Stimulated activated naive B cell treated with anti-CD40 and anti-IgM and Interleukin-4, amounts not matched to agents 10 μg/mL and 1 μg/mL and 100 μg/mL, for 72 hours (primary cell): ENCODE measurements at regions not wholly inside any gene's neighbourhood (a gene's known extent, or its start where the extent isn't known, plus 50 kb on each side); places are given as distances from the start of the nearest gene placed in this dataset.
"Not testable (repeated sequence)": the region's sequence is repeated elsewhere in the genome, so short reads cannot be mapped to it uniquely, and the experiment has no call there.

Experiments used
- ATAC-seq, 2 donors: fragments of 150-1000 bp; cut with Tn5 transposase; replicated peaks; 2 replicates each; pipeline ENCODE4 v1.10.0; 2021; ENCODE audit warnings: moderate library complexity in 1 of 2
- DNase-seq: peaks from one replicate; pipeline ENCODE4 v3.0.0; 2021
- H3K27ac Mint-ChIP-seq: one replicate; pipeline ENCODE4 v1.8.0; 2022; ENCODE audit warnings: mild to moderate bottlenecking, mixed read lengths
- H3K27me3 Mint-ChIP-seq, 2 donors: one replicate each; pipeline ENCODE4 v1.8.0; 2022; ENCODE audit warnings: mixed read lengths in 2 of 2
- H3K36me3 Mint-ChIP-seq, 2 donors: one replicate each; pipeline ENCODE4 v1.8.0; 2022; ENCODE audit warnings: mixed read lengths in 2 of 2, mild to moderate bottlenecking in 1 of 2
- H3K4me1 Mint-ChIP-seq, 2 donors: one replicate each; pipeline ENCODE4 v1.8.0; 2022; ENCODE audit warnings: mixed read lengths in 2 of 2, mild to moderate bottlenecking in 1 of 2
- H3K4me3 Mint-ChIP-seq, 2 donors: one replicate each; pipeline ENCODE4 v1.8.0; 2022; ENCODE audit warnings: mild to moderate bottlenecking in 2 of 2, mixed read lengths in 2 of 2, moderate library complexity in 1 of 2
- H3K9me3 Mint-ChIP-seq, 2 donors: one replicate each; pipeline ENCODE4 v1.8.0; 2022; ENCODE audit warnings: mixed read lengths in 2 of 2, mild to moderate bottlenecking in 1 of 2

DNA sequence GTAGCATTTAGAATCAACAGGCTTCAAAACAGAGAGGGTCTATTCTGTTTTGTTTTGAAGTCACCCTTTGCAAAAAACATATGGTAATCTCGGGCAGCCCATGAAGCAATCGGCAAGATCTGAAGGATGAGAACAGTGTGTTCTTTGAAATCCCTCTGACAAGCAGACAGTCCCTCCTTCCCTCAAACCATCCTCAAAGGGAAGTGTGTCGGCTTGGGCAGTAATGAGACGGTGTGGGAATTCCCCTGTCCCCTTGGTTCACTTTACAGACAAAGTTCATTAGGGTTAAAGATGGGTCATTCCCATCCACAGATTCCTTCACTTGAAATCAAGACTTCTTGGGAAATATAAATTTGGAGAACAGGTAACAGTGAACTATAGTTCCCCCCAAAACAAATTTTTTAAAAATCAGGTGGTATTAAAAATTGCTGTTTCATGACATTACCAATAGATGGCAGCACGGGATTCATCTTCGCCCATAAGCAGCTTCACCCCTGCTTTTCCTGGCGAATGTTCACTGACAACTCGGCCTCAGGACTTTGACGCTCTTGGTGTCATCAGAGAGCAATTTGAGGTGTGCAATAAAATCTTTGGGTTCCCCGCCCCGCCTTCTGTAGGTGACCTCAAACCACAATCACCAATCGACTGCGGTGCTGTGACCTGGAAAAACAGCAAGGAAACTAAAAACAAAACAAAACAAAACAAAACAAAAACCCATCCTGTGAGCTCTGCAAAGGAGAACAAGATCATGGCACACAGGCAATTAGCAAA, 159.3 kb upstream of the TNFAIP3 start:
- ATAC-seq (peak; percentile 82 to 83), DNase-seq (peak; percentile 70)
- Mint-ChIP-seq H3K27ac (peak overlapping the region; percentile 93), H3K4me1 (peaks cover 46 to 60% of the 10 kb centered on the region in 2 donors), H3K27me3 (no peaks in the 10 kb centered on the region), H3K4me3 (peak overlapping the region; percentile 77 to 84), H3K36me3 (no peaks in the 10 kb centered on the region), H3K9me3 (no peaks in the 10 kb centered on the region)

DNA sequence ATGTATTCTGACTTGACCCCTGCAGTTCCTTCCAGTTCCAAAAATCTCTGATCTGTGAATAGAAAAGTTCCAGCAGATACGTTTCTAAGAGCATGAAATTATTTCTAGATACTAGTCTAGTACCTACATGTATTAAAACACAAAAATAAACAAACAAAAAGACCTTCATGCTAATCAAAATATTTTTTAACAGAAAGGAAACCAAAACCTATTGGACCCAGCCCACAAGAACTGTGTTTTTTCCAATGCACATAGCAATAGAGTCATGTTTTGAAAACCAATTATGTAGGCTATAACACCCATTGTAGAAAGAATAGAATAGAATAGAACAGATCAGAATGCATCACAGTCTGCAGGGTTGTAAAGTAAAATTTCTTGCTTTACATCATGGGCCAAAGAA, 158.6 kb upstream of the TNFAIP3 start:
- Mint-ChIP-seq H3K27me3 (no peaks in the 10 kb centered on the region), H3K27ac (no peak overlapping the region), H3K4me3 (peak overlapping the region in 1 of 2 donors; percentile 84), H3K4me1 (peaks cover 43 to 60% of the 10 kb centered on the region in 2 donors), H3K9me3 (no peaks in the 10 kb centered on the region), H3K36me3 (no peaks in the 10 kb centered on the region)
- DNase-seq (no peak), ATAC-seq (no peak)

GRCh38 chr6:137709424-137710236, 157.4 kb upstream of the TNFAIP3 start:
- DNase-seq (no peak), ATAC-seq (peak in 1 of 2 donors; percentile 12)
- H3K4me1 Mint-ChIP-seq, result peaks cover 43 to 58% of the 10 kb centered on the region in 2 donors
- H3K27me3 Mint-ChIP-seq, result no peaks in the 10 kb centered on the region
- no peaks in the 10 kb centered on the region for H3K9me3 Mint-ChIP-seq
- no peak overlapping the region for H3K27ac Mint-ChIP-seq
- no peaks in the 10 kb centered on the region for H3K36me3 Mint-ChIP-seq
- no peak overlapping the region for H3K4me3 Mint-ChIP-seq

DNA sequence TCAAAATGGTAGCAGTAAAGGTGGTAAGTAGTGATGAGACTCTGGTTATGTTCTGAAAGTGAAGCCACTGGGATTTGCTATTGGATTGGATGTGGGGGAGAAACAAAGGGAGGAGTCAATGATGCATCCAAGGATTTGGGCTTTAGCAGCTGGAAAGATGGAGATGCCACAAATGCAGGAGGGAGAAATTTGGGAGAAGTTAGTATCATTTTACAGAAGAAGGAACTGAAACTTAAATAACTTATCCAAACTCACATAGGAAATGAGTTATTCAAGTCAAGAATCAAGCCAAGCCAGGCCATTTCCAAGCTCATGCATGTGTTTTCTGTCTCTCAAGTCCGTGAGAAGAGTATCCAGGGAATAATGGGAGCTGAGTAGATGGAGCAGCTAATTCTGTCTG, 155.1 kb upstream of the TNFAIP3 start:
- no peak overlapping the region for H3K27ac Mint-ChIP-seq
- no peaks in the 10 kb centered on the region for H3K36me3 Mint-ChIP-seq

DNA sequence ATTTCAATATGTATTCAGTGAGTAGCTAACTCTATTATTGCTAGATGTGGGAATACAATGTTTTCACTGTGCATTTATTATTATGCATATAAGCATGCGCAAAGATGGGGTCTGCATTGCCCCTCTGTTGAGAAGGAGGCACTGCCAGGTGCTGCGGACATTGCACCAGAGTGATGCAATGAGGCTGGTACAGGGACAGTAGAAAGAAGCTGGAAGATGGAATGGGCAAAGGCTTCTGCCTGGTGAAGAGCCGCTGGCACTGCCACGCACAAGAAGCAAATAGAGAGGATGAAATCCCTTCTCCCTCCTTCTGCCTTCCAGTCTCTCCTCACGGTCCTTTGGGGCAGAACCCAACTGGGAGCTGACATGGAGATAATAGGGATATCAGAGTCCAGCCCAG, 154.5 kb upstream of the TNFAIP3 start:
- peaks cover 23 to 36% of the 10 kb centered on the region in 2 donors for H3K4me1 Mint-ChIP-seq
- no peaks in the 10 kb centered on the region for H3K9me3 Mint-ChIP-seq
- no peak for DNase-seq
- ATAC-seq, result no peak
- no peaks in the 10 kb centered on the region for H3K27me3 Mint-ChIP-seq
- H3K4me3 Mint-ChIP-seq, result no peak overlapping the region
- H3K36me3 Mint-ChIP-seq, result no peaks in the 10 kb centered on the region
- H3K27ac Mint-ChIP-seq, result no peak overlapping the region

More for the DNA sequence above, 155.1 kb upstream of the TNFAIP3 start:
- Mint-ChIP-seq H3K4me1 (peaks cover 22 to 35% of the 10 kb centered on the region in 2 donors), H3K27me3 (no peaks in the 10 kb centered on the region), H3K9me3 (no peaks in the 10 kb centered on the region), H3K4me3 (no peak overlapping the region)
- ATAC-seq (no peak), DNase-seq (no peak)

DNA sequence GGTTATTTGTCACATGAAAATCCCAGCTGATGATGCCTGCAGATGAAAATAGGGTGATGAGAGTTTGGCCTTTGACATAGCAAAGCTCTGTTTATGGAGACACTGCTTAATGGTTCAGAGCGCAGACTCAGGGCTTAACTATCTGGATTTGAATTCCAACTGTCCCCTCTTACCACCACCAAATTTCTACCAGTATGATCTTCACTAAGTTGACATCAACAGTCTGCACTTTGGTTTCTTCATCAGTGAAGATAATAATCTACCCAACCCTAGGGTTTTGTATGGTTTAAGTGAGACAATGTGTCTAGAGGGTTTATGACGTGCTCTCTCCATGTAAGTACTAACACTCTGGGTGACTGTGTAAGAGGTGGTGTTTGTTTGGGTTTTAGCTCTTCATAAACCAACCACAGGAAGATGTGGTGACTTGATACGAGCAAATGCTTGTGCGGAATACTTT, 151.4 kb upstream of the TNFAIP3 start:
- H3K36me3 Mint-ChIP-seq, result no peaks in the 10 kb centered on the region
- H3K27me3 Mint-ChIP-seq, result no peaks in the 10 kb centered on the region
- DNase-seq (no peak), ATAC-seq (no peak)
- no peak overlapping the region for H3K4me3 Mint-ChIP-seq
- peaks cover 0 to 4% of the 10 kb centered on the region in 2 donors for H3K9me3 Mint-ChIP-seq
- H3K27ac Mint-ChIP-seq, result no peak overlapping the region
- peaks cover 10 to 17% of the 10 kb centered on the region in 2 donors for H3K4me1 Mint-ChIP-seq

- ATAC-seq, result peak; percentile 45 to 73
- H3K27me3 Mint-ChIP-seq, result no peaks in the 10 kb centered on the region
- DNase-seq, result no peak
- H3K36me3 Mint-ChIP-seq, result no peaks in the 10 kb centered on the region
- peak overlapping the region; percentile 38 for H3K27ac Mint-ChIP-seq
- peaks cover 5 to 6% of the 10 kb centered on the region in 2 donors for H3K4me1 Mint-ChIP-seq
- peaks cover 0 to 4% of the 10 kb centered on the region in 2 donors for H3K9me3 Mint-ChIP-seq
- no peak overlapping the region for H3K4me3 Mint-ChIP-seq
Measured at GRCh38 chr6:137717074-137718073, 149.7 kb upstream of the TNFAIP3 start.

- not testable (repeated sequence) for DNase-seq, ATAC-seq, H3K27ac Mint-ChIP-seq, H3K9me3 Mint-ChIP-seq, H3K27me3 Mint-ChIP-seq, H3K4me3 Mint-ChIP-seq, H3K36me3 Mint-ChIP-seq
- peaks cover 10 to 12% of the 10 kb centered on the region in 2 donors for H3K4me1 Mint-ChIP-seq
Measured at GRCh38 chr6:137718903-137719302, 148.2 kb upstream of the TNFAIP3 start.

DNA sequence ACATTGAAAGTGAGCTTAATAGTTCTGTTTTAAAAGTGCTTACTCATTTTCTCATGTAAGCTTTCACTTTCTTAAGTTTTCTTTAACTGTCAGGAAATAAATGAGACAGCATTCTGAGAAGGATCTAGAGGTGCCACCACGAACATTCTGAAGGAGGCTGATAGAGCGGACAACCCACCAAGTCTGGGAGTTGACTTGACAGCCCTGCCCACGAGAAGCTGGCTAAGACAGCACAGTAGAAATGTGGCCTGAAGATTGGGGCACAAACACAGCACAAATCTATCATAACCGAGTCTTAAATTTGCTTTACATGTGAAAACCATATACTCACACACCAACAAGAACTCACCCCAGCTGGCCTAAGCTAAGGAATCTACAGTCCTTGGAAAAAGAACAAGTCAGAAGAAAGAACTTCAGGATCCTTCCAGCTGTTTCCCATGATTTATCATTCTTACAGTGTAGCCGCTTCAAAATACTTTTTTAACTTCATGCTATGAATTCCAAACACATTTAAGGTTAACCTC, 144.2 kb upstream of the TNFAIP3 start:
- Mint-ChIP-seq H3K9me3 (peaks cover 0 to 4% of the 10 kb centered on the region in 2 donors), H3K27me3 (peaks cover 0 to 7% of the 10 kb centered on the region in 2 donors), H3K36me3 (no peaks in the 10 kb centered on the region), H3K4me1 (peaks cover 7 to 13% of the 10 kb centered on the region in 2 donors), H3K27ac (no peak overlapping the region), H3K4me3 (no peak overlapping the region)
- ATAC-seq (no peak), DNase-seq (no peak)

GRCh38 chr6:137723273-137724017, 143.6 kb upstream of the TNFAIP3 start:
- Mint-ChIP-seq H3K4me1 (peaks cover 12 to 14% of the 10 kb centered on the region in 2 donors), H3K4me3 (no peak overlapping the region), H3K36me3 (no peaks in the 10 kb centered on the region), H3K27me3 (peaks cover 0 to 8% of the 10 kb centered on the region in 2 donors), H3K9me3 (peaks cover 0 to 4% of the 10 kb centered on the region in 2 donors), H3K27ac (no peak overlapping the region)
- DNase-seq, result no peak
- no peak for ATAC-seq

GRCh38 chr6:137724018-137724403, 143.0 kb upstream of the TNFAIP3 start:
- Mint-ChIP-seq H3K27ac (no peak overlapping the region), H3K4me1 (peaks cover 12 to 14% of the 10 kb centered on the region in 2 donors), H3K27me3 (peaks cover 0 to 8% of the 10 kb centered on the region in 2 donors), H3K36me3 (no peaks in the 10 kb centered on the region), H3K4me3 (no peak overlapping the region), H3K9me3 (peaks cover 0 to 3% of the 10 kb centered on the region in 2 donors)
- ATAC-seq (no peak), DNase-seq (no peak)

- peaks cover 12 to 14% of the 10 kb centered on the region in 2 donors for H3K4me1 Mint-ChIP-seq
- ATAC-seq, result no peak
- H3K9me3 Mint-ChIP-seq, result no peaks in the 10 kb centered on the region
- H3K27ac Mint-ChIP-seq, result no peak overlapping the region
- no peaks in the 10 kb centered on the region for H3K36me3 Mint-ChIP-seq
- no peak for DNase-seq
- peaks cover 0 to 8% of the 10 kb centered on the region in 2 donors for H3K27me3 Mint-ChIP-seq
- no peak overlapping the region for H3K4me3 Mint-ChIP-seq
Measured at GRCh38 chr6:137724495-137725211, 142.4 kb upstream of the TNFAIP3 start.
